NCI-H226 (cell line): ENCODE measurements at regions not wholly inside any gene's neighbourhood (a gene's known extent, or its start where the extent isn't known, plus 50 kb on each side); places are given as distances from the start of the nearest gene placed in this dataset.

Source experiments
- DNase-seq: peaks from one replicate; pipeline ENCODE4 v3.0.0-alpha.2; 2015

DNA sequence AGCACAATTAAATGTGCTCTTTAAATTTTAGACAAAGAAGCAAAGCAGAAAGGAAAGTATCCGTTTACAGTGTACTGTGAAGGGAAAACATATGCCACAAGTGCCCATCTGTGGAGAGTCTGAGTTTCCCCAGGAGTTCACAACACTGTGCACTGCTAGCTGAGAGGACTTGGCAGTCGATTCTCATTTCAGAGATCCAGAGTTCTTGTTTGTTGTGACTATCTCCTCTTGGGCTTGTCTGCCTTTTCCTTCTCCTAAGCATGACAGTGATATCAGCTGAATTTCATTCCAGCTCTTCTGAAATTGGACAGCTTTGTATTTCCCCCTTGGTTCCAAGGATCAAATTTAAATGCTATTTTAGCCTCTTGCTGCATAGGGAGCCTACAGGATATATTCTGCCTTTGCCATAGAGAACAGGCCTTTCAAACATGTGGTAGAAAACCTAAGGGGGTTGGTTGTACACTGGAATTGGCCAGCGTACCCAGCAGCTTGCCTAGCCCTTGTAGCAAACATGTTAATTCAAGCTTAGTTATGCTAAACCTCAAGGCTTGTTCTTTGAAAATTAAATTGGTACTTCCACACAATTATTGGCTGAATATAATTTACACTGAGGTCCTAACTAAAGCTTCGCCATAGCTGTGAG is 259.2 kb upstream of the NOVA1 start:
- DNase-seq = no peak

DNA sequence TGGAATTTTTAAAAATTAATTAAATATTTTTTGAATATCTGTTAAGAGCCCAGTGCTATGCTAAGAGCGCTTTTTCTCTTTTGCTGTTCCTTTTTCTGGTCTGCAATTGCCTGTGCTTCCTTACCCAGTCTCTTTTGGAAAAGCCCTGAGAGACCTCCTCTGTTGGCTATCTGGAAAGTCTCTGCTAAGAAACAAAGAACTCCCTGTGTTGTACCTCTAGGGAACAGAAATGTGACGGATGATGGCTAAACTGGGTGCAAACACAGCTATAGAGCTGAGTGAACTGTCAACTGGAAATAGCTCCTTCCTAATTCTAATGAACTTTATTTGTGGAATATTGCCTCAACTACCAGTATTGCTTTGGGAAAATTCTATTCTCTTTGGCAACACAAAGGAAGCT is 261.6 kb upstream of the NOVA1 start:
- DNase-seq = no peak

DNA sequence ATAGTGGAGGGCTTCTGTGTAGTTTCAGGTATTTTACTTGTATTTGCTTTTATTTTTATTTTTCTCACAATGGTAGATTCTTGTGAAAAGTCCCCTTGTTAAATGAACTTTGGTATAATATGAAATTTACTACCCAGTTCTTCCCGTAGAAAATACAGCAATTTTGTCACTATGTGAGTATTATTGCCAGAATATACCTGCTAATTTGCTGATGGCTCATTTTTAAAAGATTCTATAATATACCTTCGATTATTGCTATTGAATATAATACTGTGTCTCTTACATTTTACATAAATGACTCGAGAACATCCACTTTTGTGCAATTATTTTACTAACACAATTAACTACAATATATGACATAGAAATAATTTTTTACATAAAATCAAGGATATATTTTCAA is 262.3 kb upstream of the NOVA1 start:
- DNase-seq = no peak

DNA sequence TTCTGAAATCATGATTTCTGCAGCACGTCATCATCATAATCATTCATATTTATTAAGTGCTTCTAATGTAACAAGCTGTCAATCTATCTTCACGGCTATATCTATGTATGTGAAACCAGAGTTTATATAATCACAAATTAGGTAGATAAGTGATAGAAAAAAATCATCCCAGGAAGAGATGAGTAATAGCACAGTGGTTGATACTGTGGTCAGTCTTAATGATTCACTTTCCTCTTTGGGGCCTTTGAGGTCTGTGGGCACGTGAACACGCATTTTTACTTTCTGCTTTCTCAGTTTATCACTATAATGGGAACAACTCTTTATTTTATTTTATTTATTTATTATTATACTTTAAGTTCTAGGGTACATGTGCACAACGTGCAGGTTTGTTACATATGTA is 265.9 kb upstream of the NOVA1 start:
- DNase-seq = peak; percentile 76

DNA sequence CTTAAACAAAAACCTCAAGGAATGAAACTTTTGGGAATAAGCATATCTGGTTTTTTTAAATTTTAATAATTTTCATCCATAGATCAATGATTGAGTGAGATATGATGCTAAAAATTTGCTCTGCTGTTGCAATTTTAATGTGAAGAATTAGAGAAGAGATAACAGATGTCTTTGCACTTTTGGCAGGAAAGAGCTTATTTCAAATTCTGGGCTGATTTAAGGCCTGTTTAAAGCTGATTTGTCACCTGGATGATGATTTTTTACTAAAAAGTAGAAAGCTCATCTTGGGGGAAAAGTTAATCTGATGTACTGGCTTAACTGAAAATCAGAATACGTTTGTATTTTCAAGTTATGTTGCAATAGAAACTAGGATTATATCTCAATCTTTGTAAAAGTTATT is 268.9 kb upstream of the NOVA1 start:
- no peak for DNase-seq

DNA sequence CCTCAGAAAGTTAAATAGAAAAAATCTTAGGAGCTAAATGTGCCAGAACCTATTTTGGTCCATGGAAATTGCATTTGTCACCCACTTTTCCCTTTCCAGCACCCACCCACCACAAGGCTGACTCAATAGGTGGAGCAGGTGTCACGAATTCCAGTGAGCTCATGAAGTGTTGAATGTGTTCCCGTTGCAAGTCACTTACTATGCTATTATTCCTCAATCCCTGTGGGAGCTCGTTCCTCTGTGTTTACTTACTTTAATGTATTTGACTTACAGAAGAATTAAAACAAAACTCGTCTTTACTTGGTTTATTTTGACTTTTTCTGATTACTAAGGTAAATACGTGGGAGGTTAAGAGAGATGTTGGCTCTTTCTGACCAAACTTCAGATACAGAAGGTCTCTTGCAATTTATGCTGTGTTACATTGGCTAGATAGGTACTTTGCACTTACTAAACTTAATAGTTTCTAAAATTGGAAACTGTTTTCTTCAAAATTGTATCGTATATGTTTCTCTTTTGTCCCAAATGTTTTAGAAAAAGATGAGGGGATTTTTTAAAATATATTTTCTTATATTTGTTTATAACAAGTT is 269.4 kb upstream of the NOVA1 start:
- DNase-seq = no peak

DNA sequence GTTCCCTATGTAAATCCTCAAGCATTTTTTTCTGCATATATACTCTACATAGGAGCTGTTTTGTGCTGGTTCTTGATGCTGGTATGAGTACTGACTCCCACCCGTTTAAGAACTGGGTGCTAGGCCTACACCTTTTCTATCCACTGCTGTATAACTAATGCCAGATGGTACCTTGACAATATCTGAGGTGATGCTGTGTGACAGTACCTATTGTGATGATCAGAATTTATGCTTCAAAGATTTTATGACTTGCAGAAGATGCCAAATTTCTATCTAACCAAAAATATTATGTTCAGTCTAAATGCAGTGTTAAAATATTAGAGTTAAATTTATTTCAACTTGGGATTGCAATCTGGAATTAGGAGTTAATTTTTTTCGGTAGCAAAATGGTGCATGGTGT is 272.3 kb upstream of the NOVA1 start:
- DNase-seq = no peak

DNA sequence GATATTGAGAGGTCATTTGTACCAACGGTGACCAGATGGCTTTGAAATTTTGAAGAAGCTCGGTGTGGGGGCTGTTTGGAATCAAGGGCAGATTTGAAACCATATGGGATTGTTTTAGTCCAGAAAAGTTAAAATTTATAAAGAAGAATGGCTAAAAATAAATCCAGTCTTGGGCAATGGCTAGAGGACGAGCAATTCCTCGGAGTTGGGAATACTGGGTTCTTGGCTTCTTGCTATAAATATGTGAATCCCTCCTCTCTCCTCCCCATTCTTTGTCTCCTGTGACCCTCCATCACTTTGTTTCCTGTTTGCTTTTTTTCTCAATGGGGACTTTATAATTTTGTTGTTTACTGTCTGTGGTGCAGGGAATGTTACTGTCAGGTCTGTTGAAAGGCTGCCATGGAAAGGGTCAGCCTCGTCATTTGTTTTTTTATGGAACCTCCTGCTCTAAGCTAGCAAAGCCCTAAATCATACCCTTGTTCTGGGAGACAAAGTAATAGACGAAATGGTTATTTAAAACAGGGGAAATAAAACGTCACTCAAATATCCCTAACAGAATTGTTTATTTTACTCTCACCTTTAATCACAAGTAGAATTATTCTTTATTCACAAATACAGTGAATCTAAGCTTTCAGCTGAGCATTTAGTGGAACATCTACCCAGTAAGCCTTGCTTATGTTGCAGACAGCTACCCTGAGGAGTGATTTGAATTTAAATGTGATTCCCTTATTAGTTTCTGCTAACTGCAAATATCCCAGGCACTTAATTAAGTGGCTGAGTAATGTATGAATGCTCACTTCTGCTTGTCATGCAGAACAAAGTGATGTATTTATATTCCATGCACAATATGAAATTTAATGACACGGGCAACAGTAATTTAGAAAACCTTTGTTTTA is 273.1 kb upstream of the NOVA1 start:
- no peak for DNase-seq

DNA sequence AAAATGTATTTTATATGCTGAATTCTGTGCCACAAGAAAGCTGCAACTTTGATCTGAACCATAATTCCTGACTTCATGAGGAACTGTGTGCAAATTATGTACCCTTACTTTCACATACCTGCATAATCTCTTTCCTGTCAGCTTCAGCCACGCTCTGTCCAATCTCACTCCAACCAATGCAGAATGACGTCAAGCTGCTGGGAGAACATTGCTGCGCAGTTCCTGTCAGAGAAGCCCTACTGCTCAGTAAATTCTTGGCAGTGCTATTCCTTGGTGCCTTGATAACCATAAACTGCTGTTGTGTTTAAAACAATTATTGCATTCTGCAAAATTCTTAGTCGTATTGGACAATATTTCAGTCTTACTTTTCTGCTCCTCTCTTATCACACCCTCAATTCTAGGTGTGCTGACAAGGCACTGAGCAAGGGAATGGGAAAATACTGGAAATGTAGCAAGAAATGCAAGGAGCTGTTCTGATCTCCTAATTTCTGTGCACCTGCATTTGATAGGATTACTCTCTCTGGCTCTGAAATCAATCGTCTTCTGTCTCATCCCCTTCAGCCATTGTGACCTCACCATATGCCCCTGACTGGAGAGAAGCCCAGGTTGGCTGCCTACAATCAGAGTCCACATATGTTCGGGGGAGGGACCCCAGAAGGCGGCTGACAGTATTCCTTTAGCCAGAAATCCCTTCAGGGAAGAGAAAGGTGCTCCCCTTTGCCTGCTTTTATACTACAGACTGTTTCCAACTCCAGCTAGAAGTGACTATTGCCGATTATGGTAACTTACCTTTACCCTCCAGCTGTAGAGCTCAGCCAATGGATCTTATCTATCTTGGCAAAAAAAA is 274.9 kb upstream of the NOVA1 start:
- DNase-seq = no peak

DNA sequence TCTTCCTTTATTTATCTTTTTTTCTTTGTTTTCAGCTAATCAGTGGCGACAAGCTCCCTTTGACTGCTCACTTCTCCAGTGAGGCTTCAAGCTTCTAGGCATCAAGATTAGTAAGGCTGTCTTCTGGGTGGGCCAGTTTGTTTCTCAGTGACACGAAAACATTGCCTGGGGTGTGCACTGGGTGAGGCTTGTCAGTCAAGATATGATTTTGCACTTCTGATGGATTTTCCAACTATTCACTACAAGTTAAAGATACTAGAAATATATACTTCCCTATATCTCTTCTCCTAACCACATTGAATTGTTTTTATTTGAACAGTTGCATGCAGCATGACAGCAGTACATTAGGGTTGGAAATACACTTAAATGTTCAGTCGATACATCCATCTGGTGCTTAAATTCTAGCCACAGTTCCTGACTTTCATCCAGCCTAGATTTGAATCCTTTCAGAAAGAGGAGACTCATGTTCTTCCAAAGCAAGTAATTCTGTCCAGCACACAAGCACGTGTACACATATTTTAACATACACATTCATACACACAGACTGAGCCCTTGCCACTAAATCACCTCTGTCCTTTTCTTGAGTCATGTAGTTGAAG is 275.6 kb upstream of the NOVA1 start:
- no peak for DNase-seq

DNA sequence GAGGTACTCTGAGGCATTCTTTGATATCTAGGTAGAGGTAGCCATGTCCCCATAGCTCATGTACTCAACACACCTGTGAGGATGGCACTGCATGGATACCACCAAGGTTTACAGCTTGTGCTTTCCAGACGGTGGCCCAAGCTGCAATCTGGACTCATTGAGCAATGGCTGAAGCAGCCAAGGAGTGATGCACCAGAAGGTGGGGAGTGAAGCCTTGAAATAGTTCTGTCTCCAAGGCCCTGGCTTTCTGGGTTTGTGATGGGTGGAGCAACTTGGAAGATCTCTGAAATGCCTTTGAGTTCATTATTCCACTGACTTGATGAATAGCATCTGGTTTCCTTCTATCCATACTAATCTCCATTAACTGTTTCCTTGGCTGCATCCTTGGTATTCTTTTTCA is 290.0 kb upstream of the NOVA1 start:
- no peak for DNase-seq

DNA sequence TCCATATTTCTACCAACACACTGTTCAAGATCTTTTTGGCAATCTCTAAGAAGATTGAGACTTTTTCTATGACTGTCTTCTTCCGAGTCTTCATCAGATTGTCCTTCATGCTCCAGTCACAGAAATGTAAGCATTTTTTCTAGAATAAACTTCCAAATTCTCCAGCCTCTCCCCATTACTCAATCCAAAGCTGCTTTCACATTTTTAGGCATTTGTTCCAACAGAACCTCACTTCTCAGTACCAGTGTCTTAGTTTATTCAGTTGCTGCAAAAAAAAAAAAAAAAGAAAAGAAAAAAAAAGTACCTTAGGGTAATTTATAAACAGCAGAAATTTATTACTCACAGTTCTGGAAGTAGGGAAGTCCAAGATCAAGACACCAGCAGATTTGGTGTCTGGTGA is 290.8 kb upstream of the NOVA1 start:
- no peak for DNase-seq

DNA sequence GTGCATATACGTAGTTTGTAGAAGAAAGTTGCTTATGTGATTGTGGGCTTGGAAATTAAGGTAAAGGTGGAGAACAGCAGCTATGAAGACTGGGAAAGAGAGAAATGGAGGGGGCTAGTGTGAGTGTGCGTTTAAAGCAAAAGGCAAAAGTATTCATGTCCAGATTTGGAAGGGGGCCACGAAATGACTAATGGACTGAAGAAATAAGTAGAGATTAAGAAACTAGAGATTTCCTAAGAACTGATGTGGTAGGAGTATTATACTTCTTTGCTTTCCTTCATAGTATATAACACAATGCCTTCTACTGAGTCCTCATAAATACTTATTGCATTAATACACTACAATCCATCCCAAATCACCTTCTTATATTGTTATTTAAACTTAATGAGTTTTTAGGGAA is 298.6 kb upstream of the NOVA1 start:
- peak; percentile 56 for DNase-seq

DNA sequence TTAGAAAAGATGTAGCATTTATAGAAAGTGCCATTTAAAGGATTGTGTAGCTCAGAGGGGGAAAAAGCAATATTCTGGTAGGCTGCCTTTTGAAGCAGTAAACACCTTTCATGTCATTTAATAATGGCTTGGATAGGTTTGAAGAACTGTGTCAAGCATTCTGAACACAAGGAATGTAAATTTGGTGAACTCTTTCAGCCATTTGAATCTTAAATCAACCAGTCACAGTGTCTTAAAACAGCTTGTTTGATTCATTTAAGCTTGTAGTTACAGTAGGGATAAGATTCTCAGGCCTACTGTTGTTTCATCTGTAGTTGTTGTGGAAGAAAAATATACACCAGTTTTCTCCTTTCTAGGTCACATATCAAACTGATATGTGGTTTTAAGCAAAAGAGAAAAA is 299.4 kb upstream of the NOVA1 start:
- no peak for DNase-seq

DNA sequence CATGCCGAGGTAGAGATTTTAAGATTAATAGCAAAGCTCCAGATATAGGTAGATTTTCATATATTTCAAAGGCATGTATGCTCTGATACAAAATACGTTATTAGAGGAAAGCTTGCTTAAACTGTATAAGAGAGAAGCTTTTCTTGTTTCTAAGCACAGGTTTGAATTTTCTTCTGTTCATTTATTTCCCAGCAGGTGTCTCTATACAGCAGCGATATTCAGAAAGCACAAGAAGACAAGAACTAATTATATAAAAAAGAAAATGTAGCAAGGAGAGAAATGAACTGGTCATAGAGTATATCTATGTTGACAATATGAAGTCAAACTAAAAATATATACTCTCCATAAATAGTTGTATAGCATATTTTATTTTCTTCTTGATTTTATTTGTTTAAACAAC is 307.4 kb upstream of the NOVA1 start:
- no peak for DNase-seq

DNA sequence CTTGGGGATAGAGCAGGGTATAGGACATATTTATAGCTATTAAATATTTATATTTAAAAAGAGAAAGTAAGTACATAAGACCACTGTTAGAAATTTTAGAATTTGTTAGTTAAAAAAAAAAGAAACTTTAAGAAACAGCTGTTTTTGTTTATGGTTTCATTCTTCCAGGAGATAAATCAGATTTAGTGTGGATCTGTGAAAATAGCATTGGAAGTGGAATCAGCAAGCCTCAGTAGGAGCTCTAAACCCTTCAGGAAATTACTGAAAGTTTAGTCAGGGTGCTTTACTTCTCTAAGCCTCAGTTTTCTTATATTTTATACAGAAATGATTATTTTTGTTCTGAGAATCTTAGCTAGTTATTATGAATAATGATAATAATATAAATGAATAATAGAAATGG is 316.0 kb upstream of the NOVA1 start:
- no peak for DNase-seq

DNA sequence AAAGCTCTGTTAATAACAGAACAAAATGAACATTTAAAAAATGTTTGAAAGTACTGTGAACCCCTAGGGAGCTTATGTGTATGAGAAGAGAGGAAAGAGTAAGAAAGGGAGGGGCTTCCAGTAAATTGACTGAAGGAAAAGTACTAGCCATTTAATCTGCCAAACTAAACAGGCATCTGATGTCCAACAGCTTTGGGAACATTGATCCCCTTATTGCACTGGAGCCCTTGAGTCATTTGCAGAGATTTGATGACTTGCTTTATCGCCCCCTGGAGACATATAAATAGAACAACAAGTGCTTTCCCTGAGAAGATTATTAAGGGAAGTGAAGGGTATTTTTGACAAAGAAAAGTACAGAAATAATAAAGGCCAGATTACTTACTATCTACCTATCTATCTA is 319.3 kb upstream of the NOVA1 start:
- no peak for DNase-seq

DNA sequence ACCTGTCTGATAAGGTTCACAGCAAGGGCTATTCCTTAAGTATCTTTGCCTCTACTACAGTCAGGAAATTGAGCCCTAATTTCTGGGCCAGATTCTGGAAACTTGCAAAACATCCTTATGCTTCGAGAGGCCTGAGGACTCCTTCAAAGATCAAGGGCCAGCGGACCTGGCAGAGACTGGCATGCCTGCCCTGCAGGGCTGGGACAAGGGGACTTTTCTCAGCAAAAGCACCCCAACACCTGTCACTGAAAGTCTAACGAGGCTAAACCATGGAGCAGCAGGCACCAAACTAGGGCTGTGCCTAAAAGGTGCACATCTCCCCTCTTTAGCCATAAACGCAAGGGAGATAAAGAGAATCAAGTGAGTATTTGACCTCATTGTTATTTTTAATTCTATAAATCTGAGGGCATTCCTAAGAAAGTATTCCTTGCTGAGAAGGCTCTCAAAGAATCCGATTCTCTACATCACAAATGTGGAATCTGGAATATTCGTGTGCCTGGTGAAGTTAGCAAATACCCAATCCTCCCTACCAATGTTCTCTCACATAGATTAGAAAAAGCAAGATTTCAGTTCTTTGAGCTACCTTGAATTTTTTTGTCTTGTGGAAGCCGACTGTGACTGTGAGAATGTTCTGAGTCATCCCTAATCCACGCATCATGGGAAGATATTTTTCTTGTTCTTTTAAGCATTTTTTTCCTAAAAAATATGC is 328.2 kb upstream of the NOVA1 start:
- DNase-seq = peak; percentile 57

DNA sequence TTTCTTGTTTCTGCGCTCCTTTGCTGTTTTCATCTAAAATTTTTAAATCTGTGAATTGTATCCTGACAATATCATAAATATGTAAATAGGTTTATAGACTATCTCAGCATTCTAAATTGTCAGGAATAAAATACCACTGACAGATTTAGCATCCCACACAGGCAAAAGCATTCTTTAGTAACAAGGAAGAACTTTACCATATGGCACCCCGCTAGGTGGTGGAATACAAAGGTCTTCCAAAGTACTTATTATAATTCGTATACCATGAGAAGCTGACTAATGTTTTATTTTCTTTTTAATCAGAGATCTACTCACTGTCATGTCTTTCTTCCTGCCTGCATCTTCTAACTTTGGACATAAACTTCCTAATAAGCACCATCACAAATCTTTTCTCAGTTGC is 328.8 kb upstream of the NOVA1 start:
- no peak for DNase-seq

DNA sequence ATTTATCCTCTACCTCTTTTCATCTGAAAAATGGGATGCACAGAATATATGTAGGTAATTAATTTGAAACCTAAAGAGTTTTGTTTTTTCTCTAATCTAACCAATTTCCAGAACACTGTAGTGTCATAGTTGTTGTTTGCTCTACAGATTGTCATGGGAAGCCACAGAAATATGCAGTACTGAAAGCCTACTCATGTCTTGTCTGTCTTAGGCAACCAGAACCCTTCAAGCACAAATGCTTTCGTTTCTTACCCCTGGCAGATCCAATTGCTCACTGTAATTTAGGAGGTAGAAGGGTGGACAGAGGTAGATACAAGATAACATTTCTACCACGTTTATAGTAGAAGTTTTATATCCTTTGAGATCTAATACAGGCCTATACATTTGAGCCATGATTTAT is 330.2 kb upstream of the NOVA1 start:
- DNase-seq = no peak

DNA sequence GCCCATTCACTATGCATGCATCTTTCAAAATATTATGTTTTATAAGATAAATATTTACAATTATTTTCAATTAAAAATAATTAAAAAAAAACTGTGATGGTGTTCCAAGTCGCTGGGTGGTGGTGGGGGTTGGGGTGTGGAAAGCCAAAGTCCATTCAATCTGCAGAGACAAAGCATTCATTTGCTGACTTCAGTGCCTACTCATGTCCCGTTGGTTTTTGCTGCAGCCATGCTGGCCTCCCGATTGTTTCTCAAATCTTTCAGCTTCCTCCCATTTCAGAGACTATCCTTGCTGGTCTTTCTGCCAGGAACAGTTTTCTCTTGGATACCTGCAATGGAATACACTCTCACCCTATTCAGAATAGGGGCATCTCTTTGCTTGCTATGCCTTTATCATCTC is 331.5 kb upstream of the NOVA1 start:
- DNase-seq = no peak

DNA sequence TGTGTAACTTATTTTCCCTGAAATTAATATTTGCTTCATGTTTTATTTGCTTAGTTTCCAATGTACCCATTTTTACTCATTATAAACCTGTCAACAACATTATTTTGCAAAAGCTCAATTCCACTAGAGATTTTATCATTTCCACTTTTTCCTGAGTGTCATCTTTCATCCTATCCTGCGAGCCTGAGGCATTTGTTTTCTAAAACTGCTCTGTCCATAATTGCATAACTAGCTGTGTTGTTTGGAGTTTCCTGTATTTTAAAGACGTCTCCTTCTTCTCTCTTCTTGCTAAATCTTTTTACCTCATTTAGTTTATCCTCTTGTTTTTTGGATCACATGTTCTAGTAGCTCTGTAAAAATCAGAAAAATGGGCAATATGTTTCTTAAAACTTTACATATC is 332.7 kb upstream of the NOVA1 start:
- DNase-seq = no peak
